WTC11 (cell line): ENCODE measurements at regions not wholly inside any gene's neighbourhood (a gene's known extent, or its start where the extent isn't known, plus 50 kb on each side); places are given as distances from the start of the nearest gene placed in this dataset.
"Not testable (repeated sequence)": the region's sequence is repeated elsewhere in the genome, so short reads cannot be mapped to it uniquely, and the experiment has no call there.

Experiments used
- ATAC-seq: fragments of 200-7000 bp; cut with Tn5 transposase; 2 replicates; pipeline ENCODE4 v1.10.0; 2021; ENCODE audit warnings: mild to moderate bottlenecking, moderate library complexity
- CTCF ChIA-PET: fragments of 300-600 bp; sonication (Branson Sonifier 250); formaldehyde crosslinking; loops from one replicate; lab custom pipeline; 2021; ENCODE audit warnings: antibody characterized with exemption; lab: Charles Lee
- POLR2A ChIA-PET: fragments of 350-600 bp; sonication (Branson Sonifier 250); formaldehyde crosslinking; loops from one replicate; lab custom pipeline; 2021; ENCODE audit warnings: antibody characterized with exemption; lab: Charles Lee
- DNase-seq: peaks from one replicate; pipeline ENCODE4 v3.0.0; 2021; ENCODE audit warnings: low spot score
- H3K27ac Mint-ChIP-seq: 2 replicates; pipeline ENCODE4 v1.8.0; 2021; ENCODE audit warnings: mixed read lengths
- H3K27me3 Mint-ChIP-seq: 2 replicates; pipeline ENCODE4 v1.8.0; 2021; ENCODE audit warnings: low read depth, mild to moderate bottlenecking, moderate library complexity, mixed read lengths
- H3K36me3 Mint-ChIP-seq: 2 replicates; pipeline ENCODE4 v1.8.0; 2021; ENCODE audit warnings: mixed read lengths
- H3K4me1 Mint-ChIP-seq: 2 replicates; pipeline ENCODE4 v1.8.0; 2022; ENCODE audit warnings: mixed read lengths
- H3K4me3 Mint-ChIP-seq: 2 replicates; pipeline ENCODE4 v1.8.0; 2021; ENCODE audit warnings: mild to moderate bottlenecking, moderate library complexity, mixed read lengths
- H3K9me3 Mint-ChIP-seq: 2 replicates; pipeline ENCODE4 v1.8.0; 2021; ENCODE audit warnings: mixed read lengths
- CDX4 ChIP-seq: fragments of 250-450 bp; sonication (Bioruptor Pico); IDR thresholded peaks from 2 replicates; pipeline ENCODE4 v1.9.0; 2021; ENCODE audit warnings: moderate library complexity, mild to moderate bottlenecking, inconsistent platforms, borderline replicate concordance
- CREB1 ChIP-seq: sonication (generic); formaldehyde crosslinking; IDR thresholded peaks from 2 replicates; pipeline ENCODE4 v1.8.0; 2023; ENCODE audit warnings: mild to moderate bottlenecking, missing genetic modification reagents
- CREM ChIP-seq: sonication (generic); formaldehyde crosslinking; IDR thresholded peaks from 2 replicates; pipeline ENCODE4 v1.8.1; 2022; ENCODE audit warnings: mild to moderate bottlenecking, missing genetic modification reagents, moderate library complexity
- E2F5 ChIP-seq: sonication (generic); formaldehyde crosslinking; IDR thresholded peaks from 2 replicates; pipeline ENCODE4 v1.8.1; 2022; ENCODE audit warnings: mild to moderate bottlenecking, moderate library complexity, missing genetic modification reagents
- ERG ChIP-seq: fragments of 250-450 bp; sonication (Bioruptor Pico); IDR thresholded peaks from 2 replicates; pipeline ENCODE4 v1.8.0; 2021; ENCODE audit warnings: mild to moderate bottlenecking
- ESRRA ChIP-seq: sonication (generic); formaldehyde crosslinking; IDR thresholded peaks from 2 replicates; pipeline ENCODE4 v1.8.1; 2022; ENCODE audit warnings: mild to moderate bottlenecking, missing genetic modification reagents, borderline replicate concordance
- FOXK1 ChIP-seq: sonication (generic); formaldehyde crosslinking; IDR thresholded peaks from 2 replicates; pipeline ENCODE4 v1.8.0; 2022; ENCODE audit warnings: mild to moderate bottlenecking, moderate library complexity, missing genetic modification reagents
- GABPB1 ChIP-seq: sonication (generic); formaldehyde crosslinking; IDR thresholded peaks from 2 replicates; pipeline ENCODE4 v1.8.1; 2023; ENCODE audit warnings: mild to moderate bottlenecking, missing genetic modification reagents
- GTF2I ChIP-seq: fragments of 250-450 bp; sonication (Bioruptor Pico); conservative IDR thresholded peaks from 2 replicates; pipeline ENCODE4 v1.4.0; 2021; ENCODE audit warnings: mild to moderate bottlenecking
- MLX ChIP-seq: sonication (generic); formaldehyde crosslinking; IDR thresholded peaks from 2 replicates; pipeline ENCODE4 v1.8.1; 2023; ENCODE audit warnings: mild to moderate bottlenecking, missing genetic modification reagents, moderate library complexity
- MYBL2 ChIP-seq: sonication (generic); formaldehyde crosslinking; IDR thresholded peaks from 2 replicates; pipeline ENCODE4 v1.8.1; 2023; ENCODE audit warnings: mild to moderate bottlenecking, moderate library complexity, missing genetic modification reagents
- NR3C1 ChIP-seq: sonication (generic); formaldehyde crosslinking; conservative IDR thresholded peaks from 2 replicates; pipeline ENCODE4 v1.8.1; 2023; ENCODE audit warnings: low read depth, mild to moderate bottlenecking, missing genetic modification reagents
- OVOL2 ChIP-seq: fragments of 250-450 bp; sonication (Bioruptor Pico); IDR thresholded peaks from 2 replicates; pipeline ENCODE4 v1.9.0; 2021; ENCODE audit warnings: mild to moderate bottlenecking, borderline replicate concordance
- SP1 ChIP-seq: sonication (generic); formaldehyde crosslinking; conservative IDR thresholded peaks from 2 replicates; pipeline ENCODE4 v1.8.1; 2022; ENCODE audit warnings: missing genetic modification reagents
- ZNF138 ChIP-seq: sonication (generic); formaldehyde crosslinking; conservative IDR thresholded peaks from 2 replicates; pipeline ENCODE4 v1.8.1; 2022; ENCODE audit warnings: mild to moderate bottlenecking, moderate library complexity, missing genetic modification reagents
- ZNF232 ChIP-seq: sonication (generic); formaldehyde crosslinking; IDR thresholded peaks from 2 replicates; pipeline ENCODE4 v1.8.0; 2022; ENCODE audit warnings: mild to moderate bottlenecking, missing genetic modification reagents

GRCh38 chr4:26208237-26208994, 112.4 kb upstream of the RBPJ start:
- Mint-ChIP-seq H3K4me3 (no peak overlapping the region), H3K36me3 (no peaks in the 10 kb centered on the region), H3K27ac (no peak overlapping the region), H3K4me1 (peaks cover 28% of the 10 kb centered on the region), H3K9me3 (0 out of 2 replicates have a peak, but pooled peaks cover 5% of the 10 kb centered on the region), H3K27me3 (peaks cover 9% of the 10 kb centered on the region)
- CTCF ChIA-PET = no interaction called here
- no peak for TF ChIP-seq GABPB1 (CRISPR knock-in tag)
- no peak for TF ChIP-seq FOXK1 (CRISPR knock-in tag)
- no peak for TF ChIP-seq NR3C1 (CRISPR knock-in tag)
- TF ChIP-seq ERG = no peak
- TF ChIP-seq CREB1 (CRISPR knock-in tag) = no peak
- no peak for TF ChIP-seq CDX4
- ATAC-seq (no peak), DNase-seq (no peak)
- POLR2A ChIA-PET = no interaction called here

GRCh38 chr4:26209378-26209777, 111.4 kb upstream of the RBPJ start:
- DNase-seq, H3K36me3 Mint-ChIP-seq, H3K9me3 Mint-ChIP-seq, H3K4me3 Mint-ChIP-seq, H3K27ac Mint-ChIP-seq, ATAC-seq: not testable (repeated sequence)
- peaks cover 28% of the 10 kb centered on the region for H3K4me1 Mint-ChIP-seq
- POLR2A ChIA-PET = interaction anchor here (0.6 kb wide), 1 partner anchor 19 kb away, joined by 3 read pairs; no protein-coding TSS in a partner anchor
- H3K27me3 Mint-ChIP-seq = peaks cover 12% of the 10 kb centered on the region
- CTCF ChIA-PET = interaction anchor here (0.8 to 1.4 kb wide), 3 partner anchors 111 to 222 kb away, joined by 3 read pairs; partner anchors contain the start of gene RBPJ

GRCh38 chr4:26212528-26212927, 108.3 kb upstream of the RBPJ start:
- H3K27ac Mint-ChIP-seq = no peak overlapping the region
- CTCF ChIA-PET = no interaction called here
- DNase-seq (no peak), ATAC-seq (no peak)
- H3K4me3 Mint-ChIP-seq = no peak overlapping the region
- peaks cover 12% of the 10 kb centered on the region for H3K27me3 Mint-ChIP-seq
- POLR2A ChIA-PET = no interaction called here
- TF ChIP-seq SP1 (CRISPR knock-in tag) (no peak), CREM (CRISPR knock-in tag) (no peak), ZNF138 (CRISPR knock-in tag) (no peak), OVOL2 (CRISPR knock-in tag) (no peak), ESRRA (CRISPR knock-in tag) (no peak), E2F5 (CRISPR knock-in tag) (no peak), GTF2I (CRISPR knock-in tag) (no peak), MLX (CRISPR knock-in tag) (no peak)
- peaks cover 13% of the 10 kb centered on the region for H3K4me1 Mint-ChIP-seq
- no peaks in the 10 kb centered on the region for H3K36me3 Mint-ChIP-seq
- H3K9me3 Mint-ChIP-seq = 0 out of 2 replicates have a peak, but pooled peaks cover 7% of the 10 kb centered on the region

GRCh38 chr4:26213317-26213716, 107.5 kb upstream of the RBPJ start:
- ChIA-PET CTCF (no interaction called here), POLR2A (no interaction called here)
- DNase-seq (no peak), ATAC-seq (no peak)
- 0 out of 2 replicates have a peak, but pooled peaks cover 7% of the 10 kb centered on the region for H3K9me3 Mint-ChIP-seq
- peaks cover 18% of the 10 kb centered on the region for H3K4me1 Mint-ChIP-seq
- peaks cover 12% of the 10 kb centered on the region for H3K27me3 Mint-ChIP-seq
- no peak overlapping the region for H3K4me3 Mint-ChIP-seq
- TF ChIP-seq MYBL2 (no peak), ZNF232 (CRISPR knock-in tag) (no peak)
- TF ChIP-seq, all 79 proteins: peak for 0
- Mint-ChIP-seq H3K27ac (no peak overlapping the region), H3K36me3 (no peaks in the 10 kb centered on the region)
